CD4-positive, alpha-beta T cell treated with Interleukin-17A for 4 hours (primary cell): ENCODE measurements at regions not wholly inside any gene's neighbourhood (a gene's known extent, or its start where the extent isn't known, plus 50 kb on each side); places are given as distances from the start of the nearest gene placed in this dataset.

Source experiments
- DNase-seq: peaks from one replicate; pipeline ENCODE4 v3.0.0-alpha.2; 2020; ENCODE audit warnings: mixed read lengths

DNA sequence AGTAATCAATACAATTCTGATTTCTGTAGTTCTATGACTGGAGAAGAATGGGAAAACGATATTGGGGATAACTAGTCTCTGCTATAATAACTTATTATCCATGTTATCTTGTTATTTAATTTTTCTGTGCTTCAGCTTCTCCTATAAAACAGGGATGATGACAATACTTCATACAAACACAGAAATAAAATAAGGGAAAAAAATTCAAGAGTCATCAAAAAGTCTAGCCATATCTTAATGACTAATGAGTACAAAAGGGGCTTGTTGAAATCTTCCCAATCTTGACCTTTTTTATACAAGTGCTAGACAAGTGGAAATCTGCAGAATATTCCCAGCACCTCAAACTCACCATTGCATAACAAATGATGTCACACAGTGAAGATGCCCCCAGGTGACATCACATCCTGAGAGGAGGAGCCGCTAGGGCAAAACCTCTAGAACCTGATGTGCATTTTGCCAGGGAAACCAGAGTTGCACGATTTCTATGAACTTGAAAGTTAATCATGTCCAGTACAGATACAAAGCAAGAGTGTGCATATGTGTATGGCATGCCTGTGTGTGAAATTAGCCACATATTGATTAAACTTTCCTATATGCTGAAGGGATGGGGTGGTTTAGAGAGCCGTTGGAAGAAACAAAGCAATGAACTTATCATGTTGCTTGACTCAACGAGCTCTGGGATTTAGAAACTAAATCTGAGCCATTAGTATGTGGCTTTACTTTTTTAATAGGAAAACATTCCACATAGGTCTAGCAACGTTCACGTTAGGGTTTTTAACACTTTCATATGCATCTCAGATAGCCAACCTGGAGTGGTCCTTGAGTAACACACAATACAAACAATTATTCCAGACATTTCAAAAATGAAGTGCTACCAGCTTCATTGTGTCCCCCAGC lies 278.9 kb downstream of the SLC4A3 start:
- no peak for DNase-seq

DNA sequence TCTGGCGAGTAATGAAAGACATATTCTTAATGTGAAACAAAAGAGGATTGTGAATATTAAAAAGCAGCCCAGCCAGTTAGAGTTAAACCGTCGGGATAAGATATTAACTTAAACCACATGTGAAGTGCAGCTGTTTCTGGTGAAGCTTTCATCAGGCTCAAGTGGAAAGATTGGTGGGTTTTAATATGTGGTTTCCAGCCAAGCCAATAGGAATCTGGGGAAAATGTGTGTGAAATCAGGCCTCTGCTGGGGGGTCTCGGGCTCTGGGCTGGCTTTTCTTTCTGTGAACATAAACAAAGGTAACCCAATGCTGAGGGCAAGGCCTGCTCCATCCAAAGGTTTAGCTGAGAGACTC lies 279.6 kb downstream of the SLC4A3 start:
- DNase-seq, result no peak

DNA sequence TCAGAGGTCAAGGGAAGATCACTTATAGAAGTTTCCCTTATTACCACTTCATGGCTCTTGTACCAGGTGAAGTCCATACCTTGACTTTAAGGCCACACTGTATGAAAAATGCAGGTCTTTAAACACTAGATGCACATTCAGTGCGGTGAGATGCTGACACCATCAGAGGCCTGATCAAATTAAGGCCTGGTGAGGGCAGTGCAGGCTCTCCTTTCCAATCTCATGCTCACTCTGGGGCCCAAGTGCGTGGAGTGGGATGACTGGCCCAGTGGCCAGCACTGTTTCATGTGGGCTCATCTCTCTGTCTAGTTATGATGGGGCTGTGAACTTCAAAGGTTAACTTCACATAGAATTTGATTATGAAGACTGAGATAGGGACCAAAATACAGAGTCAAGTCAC lies 281.1 kb downstream of the SLC4A3 start:
- no peak for DNase-seq

DNA sequence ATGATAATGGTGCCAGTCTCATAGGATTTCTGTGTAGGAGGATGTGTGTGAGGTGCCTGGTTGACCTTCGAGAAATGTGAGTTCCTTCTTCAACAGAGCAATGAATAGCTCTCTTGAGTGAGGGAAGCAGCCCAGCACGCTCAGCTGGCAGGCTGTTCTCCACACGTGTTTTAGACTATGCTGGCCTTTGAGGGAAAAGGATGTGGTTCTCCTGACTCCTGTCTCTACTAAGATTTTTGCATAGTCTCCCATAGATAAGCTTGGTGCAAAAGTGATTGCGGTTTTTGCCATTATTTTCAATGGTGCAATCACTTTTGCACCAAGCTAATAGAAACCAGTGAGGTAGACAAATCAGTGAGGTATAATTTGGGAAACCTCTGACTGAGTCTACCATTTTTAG lies 284.1 kb downstream of the SLC4A3 start:
- DNase-seq, result no peak

DNA sequence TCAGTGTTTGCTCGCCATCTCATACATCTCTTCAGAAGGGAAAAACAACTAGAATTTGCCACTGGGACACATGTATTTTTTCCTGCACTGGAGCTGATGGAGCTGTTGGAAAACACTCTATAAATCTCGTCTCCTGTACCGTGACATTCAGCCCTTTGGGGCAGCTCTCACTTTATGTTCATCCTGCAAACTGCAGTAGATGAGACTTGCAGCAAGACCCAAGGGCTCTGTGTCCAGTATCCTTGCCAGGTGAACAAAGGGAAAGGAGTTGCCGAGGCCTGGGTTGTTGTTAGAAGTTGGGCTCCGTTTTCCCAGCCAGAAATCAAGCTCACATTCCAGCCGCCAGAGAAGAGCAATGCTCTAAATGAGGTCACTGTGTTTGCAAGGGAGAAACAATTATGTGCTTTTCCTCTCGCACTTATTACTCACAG lies 285.1 kb downstream of the SLC4A3 start:
- DNase-seq, result no peak

DNA sequence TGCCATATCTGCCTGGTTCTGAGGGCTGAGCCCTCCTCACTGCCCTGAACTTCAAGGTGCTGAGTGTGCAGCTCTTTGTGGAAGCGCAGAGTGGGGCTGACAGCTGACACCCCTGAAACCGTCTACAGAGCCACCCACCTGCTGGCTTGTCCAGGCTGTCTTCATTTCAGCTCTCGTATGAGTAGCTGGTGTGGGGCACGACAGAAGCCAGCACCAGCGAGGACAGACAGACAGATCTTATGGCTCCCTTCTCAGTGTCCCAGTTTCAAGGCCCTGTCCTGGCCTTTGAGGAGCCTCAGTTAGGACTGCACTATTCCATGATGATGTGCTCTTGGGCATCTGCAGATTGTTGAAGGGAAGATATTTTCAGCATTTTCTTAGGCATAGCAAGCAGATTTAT lies 287.1 kb downstream of the SLC4A3 start:
- DNase-seq, result no peak

DNA sequence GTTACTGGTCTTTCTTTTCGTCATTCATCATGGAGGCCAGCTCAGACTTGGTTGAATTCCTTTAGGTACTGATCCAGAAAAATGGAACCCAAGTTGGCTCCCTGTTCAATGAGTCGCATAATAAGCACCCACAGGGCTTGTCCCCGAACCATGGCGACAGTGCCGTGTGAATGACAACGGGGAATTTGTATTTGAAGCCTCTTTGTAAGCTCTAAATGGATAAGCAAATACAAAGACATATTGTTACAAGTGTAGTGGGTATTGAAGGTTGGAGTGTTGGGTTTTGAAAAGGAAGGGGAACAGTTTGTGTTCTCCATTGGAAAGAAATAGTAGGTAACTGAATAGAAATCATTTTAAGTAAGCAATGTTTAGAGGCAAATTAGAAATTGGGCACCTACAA lies 288.9 kb downstream of the SLC4A3 start:
- no peak for DNase-seq

DNA sequence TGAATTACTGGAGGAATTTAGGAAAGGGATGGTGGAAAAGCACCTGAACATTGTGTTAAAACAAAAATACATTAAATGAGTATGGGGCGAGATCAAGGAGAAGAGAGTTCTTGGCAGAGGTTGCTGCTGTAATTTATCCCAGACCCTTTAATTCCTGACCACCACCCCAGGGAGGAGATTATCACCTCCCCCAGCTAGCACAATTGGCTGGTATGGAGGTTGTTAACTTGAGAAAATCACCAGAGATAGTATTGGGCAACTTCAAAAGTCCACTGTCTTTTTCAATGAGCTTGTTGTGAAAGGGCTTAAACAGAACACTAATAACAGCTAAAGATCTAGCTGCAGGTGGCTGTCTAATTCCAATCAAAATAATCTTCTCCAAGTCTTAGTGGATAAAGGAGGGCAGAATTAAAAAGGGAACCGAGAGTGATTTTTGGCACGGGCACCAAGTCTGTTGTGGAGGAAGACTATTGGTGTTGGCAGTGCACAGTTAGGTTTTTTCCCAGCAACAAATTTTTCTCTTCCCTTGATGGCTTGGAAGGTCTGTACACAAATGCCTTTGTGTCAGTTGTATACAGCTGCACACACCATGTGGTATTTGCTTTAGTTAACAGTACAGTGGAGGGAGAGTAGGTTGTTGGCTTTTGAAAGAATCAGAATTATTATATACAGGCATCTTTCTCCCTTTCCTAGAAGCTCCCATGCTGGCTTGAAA lies 289.5 kb downstream of the SLC4A3 start:
- DNase-seq, result no peak

DNA sequence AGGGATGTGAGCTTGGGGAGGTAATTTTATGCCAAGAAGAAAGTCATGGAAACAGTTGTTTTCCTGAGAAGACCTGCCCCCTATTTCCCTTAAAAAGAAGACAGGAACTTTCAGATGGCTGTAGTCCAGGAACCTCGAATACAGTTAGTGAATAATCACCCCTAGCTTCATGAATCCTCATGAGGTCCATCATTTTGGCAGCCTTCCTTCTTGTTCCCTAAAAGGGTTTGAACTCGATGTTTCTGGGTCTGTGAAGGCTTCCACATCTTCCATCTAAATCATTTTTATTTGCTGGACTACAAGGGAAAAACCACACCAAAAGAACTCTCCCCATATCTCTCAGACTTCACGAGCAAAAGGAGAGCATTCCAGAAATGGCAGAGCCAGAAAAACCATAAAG lies 290.8 kb downstream of the SLC4A3 start:
- no peak for DNase-seq

DNA sequence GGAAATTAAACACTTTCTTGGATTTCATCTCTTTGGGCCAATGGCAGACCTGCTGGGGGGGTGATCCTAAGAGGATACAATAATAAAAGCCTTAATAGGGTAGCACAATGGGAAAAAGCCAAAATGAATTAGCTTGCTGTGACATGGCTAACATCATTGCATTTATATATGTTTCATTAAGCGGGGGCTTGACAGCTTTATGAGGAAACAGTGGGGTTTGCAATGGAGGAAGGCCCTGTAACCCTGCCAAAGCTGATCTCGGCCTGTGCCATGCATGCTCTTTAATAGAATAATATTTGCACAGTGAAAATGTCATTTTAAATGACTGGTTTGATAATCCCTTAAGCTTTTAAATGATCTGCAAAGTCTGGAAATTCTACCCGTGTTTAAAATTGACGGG lies 291.5 kb downstream of the SLC4A3 start:
- no peak for DNase-seq

DNA sequence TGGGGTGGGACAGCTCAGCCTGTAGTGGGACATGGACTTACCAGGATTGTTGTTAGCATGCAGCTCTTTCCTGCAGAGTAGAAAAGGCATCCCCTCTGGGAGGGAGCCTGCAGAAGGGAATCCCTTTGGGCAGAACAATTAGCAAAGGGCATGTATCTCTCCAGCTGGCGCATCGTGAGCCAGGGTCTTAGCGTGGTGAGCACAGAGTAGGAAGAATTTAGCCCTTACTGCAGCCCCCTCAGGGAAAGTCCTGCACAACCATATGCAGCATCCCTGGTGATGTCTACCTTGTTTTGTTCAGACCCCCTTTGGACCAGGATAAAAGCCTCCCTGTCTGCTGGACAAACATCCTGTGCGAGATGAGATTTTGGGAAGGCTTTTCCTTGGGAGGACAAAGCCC lies 292.1 kb downstream of the SLC4A3 start:
- DNase-seq, result no peak

DNA sequence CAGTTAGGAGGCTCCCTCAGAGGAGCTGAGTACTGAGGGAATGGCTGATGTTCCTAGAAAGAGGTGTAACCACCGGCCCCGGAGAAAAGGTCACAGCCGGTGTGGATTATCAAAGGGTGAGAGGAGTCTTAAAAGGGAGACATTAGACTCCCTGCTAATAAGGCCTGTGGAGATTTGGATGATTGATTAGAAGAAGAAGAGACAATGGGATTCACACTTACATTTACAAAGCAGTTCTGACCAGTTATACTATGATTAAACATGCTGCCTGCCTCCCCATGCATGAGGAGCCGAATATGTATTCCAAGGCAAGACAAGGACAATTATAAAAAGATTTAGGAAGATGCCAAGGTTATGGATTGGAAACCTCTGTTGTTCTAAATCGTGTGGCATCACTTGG lies 302.4 kb downstream of the SLC4A3 start:
- DNase-seq, result no peak

DNA sequence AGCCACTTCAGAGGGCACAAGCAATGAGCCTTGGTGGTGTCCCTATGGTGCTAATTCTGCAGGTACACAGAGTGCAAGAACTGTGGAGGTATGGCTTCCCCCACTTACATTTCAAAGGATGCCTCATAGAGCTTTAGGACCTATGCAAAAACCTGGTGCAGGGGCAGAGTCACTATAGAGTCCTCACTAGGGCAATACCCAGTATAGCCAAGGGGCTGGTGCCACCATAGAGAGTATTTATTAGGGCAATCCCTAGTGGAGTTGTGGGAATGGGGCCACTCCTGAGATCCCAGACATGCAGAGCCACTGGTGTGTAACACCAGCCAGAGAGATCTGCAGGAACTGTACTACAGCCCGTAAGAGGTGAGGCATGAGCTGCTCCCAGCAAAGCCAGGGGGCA lies 312.2 kb downstream of the SLC4A3 start:
- DNase-seq, result no peak

DNA sequence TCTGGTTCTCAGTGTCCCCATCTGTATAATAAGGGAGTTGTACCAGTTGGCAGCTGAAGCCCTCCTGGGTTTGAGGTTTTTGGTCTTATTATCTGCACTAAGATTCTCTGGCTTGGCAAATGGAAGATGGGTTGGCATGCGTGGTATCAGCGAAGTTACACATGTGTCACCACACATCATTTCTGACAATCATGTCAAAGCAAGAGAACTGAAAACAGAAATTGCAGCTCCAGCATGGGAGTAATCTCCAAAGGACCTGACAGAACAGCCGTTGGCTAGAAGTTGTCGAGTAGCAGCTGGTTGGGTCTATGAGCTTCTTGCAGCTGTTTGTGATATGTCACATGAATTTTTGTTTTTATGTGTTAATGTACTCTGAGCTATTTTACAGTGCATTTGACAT lies 317.4 kb downstream of the SLC4A3 start:
- no peak for DNase-seq

DNA sequence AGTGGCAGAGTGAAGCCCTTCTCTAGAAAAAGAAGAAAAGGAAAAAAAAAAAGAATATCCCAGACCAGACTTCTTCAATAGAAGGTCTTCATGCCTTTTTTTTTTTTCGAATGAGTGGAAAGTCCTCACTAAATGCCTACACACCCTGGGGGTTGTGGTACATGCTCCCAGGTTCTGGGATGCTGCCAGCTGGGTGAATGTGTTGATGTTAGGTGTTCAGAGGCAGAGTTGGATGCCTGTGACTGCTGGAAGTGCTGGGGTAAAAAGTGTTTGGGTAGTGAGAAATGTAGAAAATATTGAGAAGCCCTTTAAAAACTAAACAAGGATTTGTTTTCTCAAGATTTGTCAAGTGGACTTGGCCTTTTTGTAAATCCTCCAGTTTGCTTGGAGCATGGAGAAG lies 318.6 kb downstream of the SLC4A3 start:
- no peak for DNase-seq

DNA sequence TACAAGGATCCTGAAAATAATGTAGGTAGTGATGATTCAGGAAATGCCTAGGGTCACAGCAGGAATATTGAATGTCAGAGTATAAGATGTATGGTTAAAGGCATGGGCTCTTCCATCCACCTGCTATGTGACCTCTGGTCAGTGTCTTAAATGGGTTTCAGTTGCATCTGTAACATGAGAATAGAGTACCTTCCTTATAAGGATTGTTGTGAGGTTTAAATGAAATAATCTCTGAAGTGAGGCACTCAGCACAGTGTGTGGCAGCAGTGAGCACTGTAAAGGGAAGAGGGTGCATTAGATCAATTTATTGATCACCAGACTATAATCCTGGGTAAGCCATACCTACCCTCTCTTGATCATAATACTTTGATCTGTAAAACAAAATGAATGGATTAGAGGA lies 319.1 kb downstream of the SLC4A3 start:
- no peak for DNase-seq

DNA sequence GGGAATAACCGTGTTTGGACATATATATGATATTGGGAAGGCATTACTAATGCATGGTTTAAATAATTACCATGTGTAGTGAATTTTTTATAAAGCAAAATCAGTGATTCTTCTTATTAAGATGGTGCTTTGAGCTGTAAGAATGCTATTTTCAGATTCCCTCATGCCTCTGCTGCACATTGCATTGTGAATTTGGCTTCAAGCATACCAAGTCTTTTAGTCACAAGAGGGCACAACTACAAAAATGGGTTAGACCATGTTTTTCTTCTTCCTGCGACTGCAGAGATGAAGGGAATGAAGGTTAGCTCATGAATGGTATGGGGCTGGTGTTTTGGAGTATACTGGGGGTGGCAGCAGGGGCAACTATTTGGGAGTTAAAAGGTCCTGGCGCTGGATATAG lies 320.1 kb downstream of the SLC4A3 start:
- DNase-seq, result no peak

DNA sequence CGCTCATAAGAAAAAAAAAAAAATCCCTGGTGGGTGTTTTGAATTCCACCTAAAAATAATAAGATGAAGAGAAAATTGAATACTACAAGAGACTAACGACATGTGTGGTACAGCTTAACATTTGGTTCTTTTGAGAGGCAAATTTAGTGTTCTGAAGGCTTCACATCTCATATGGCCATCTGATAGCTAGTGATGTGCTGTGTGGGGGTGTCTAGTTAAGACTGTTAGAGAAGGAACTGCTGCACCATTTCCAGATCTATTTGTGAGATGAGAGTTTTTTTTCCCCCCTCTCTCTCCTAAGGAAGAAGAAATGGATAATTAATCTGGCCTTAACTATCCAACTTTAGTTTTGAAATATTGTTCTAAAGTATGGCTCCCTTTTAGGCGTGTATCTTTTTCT lies 321.6 kb downstream of the SLC4A3 start:
- no peak for DNase-seq

DNA sequence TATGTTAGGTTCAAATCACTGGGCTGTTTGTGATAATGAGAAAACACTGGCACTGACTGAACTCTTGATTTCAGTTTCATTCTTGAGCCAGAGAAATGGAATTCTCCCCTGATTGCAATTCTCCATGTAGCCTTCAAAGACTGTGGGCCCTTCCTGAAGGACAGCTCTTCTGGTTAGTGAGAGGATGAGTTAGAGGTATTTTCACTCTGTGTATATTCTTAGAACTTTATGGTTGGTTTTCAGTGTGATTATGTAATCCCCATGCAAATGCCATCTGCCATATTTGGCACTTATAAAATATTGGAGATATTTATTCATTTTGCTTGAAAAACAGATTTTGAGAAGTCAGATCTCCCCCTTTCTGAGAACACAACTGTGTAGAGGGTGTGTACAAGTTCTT lies 323.7 kb downstream of the SLC4A3 start:
- DNase-seq, result no peak

DNA sequence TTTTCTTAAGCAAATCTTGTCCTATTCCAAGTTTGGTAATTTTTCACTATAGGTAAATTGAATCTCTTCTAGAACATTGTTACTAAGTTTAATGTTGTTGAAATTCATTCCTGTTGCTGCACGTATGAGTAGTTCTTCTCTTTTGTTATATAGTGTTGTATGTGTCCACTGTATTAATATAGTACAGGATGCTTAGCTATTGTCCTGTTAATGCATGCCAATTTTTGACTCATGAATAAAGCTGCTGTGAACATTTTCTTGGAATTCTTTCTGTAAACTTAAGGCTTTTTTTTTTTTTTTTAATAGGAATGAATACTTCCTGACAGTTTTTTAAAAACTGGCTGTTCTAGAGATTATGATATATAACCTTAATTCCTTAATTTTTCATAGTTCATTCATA lies 326.9 kb downstream of the SLC4A3 start:
- DNase-seq, result no peak

DNA sequence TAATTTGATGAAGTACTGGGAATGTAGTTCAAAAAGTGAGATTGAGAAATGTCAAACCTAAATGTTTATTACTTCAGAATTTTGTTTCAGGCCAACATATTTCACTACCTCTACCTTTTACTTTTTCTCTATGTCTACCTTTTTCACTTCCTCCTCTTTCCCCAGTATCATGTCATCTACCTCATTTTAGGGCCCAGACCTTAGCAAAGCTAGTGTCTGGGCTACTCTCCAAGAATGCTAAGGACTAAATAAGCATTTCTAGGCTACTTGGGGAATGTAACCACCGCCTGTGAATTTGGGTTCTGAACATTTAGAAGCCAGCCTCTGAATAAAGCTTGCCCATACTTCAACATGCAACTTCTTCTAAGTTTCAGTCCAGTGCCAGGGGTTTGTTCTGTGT lies 330.4 kb downstream of the SLC4A3 start:
- no peak for DNase-seq

DNA sequence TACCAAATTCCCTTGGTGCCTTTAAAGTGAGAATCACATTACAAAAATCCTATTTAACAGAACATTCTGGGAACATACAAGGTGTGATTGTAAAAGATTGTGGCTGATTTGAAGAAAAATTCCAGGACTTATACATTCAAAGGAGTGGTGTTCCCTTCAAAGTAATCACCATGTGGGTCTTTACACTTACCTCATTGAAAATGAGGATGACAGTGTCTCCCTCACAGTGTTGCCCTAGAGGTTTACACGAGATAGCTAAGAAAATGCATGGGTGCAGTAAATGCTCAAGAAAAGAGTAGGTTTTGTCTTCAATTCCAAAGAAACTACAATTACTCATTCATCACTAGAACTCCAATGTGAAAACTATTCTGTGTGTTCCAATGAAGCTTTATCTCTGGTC lies 331.5 kb downstream of the SLC4A3 start:
- DNase-seq, result no peak

DNA sequence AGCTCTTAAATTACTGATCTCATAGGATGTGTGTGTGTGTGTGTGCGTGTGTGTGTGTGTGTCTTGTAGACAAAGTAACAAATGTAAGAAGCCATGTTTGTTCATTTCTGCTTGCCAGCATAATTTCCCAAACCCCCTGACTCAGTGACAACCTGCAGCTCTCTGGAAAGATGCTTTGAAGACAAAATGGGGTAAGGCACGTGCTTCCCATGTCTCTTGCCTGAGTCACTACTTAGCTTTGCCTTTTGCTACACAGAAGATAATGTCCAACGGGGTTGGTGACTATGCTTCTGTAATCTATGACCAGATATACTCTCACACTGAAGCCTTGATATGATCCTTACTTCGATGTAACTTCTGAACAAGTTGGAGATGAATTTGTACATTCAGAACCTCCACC lies 332.0 kb downstream of the SLC4A3 start:
- no peak for DNase-seq

DNA sequence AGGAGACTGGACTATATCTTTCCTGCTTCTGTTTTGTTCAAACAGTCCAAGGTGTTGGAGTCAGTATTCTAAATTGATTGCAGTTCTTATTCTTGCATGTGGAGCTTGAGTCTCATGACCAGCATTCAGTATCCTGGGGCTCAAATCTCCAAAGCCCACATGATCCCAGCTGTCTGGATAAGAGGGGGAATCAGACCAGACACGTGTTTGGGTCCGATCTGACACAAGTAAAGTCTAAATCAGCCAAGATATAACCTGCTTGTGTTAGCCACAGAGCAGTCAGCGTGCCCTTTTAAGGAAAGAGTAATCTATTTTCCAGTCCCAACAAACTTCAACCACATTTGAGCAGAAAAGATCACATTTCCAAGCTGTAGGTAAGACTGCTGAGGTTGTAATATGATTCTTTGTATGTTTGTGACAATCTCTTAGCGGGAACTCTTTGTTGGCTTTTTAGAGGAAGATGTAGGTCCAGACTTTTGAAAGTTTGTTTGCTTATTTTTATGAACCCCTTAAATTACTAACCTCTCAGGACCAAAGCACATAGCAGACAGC lies 334.6 kb downstream of the SLC4A3 start:
- DNase-seq, result no peak
